ENCODE measurements at regions not wholly inside any gene's neighbourhood (a gene's known extent, or its start where the extent isn't known, plus 50 kb on each side); places are given as distances from the start of the nearest gene placed in this dataset.

- no peak for DNase-seq (ENCODE audit: low read depth in 2 of 2)
Observed at GRCh38 chr13:44249431-44249836, 124.2 kb upstream of the SERP2 start.

GRCh38 chr13:44252938-44253337, 120.7 kb upstream of the SERP2 start:
- no peak for DNase-seq (ENCODE audit: low read depth in 2 of 2)

DNA sequence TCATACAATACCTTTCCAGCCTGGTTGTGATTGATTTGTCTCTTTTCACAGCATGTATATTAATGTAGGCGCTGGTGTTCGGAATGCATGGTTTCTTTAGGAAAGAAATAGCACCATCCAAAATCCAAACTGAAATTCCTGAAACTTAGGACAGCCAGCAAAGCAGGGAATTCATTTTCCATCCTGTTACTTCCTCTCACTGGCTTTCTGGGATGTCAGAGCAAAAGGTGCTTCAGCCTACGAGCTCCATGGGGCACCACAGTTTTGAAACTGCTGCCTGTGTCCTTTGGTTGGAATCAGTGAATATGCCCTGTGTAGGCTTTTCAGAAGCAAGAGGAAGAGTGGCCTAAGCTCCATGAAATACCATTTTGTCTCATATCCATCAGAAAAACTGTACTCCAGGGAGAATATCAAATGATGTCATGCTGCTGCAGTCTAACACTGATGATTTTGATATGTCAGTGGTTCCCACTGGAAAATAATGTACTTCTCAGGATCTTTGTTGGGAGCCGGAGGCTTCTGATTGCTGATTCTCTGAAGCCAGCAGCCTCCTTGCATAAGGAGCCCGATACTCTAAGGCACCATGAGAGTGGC, 117.8 kb upstream of the SERP2 start:
- DNase-seq (ENCODE audit: low read depth in 2 of 2), result no peak

GRCh38 chr13:44257796-44258195, 115.8 kb upstream of the SERP2 start:
- DNase-seq (ENCODE audit: low read depth in 2 of 2), result no peak

- peak; percentile 54 to 75 for DNase-seq (ENCODE audit: low read depth in 2 of 2)
Observed at GRCh38 chr13:44259045-44260027, 114.3 kb upstream of the SERP2 start.

DNA sequence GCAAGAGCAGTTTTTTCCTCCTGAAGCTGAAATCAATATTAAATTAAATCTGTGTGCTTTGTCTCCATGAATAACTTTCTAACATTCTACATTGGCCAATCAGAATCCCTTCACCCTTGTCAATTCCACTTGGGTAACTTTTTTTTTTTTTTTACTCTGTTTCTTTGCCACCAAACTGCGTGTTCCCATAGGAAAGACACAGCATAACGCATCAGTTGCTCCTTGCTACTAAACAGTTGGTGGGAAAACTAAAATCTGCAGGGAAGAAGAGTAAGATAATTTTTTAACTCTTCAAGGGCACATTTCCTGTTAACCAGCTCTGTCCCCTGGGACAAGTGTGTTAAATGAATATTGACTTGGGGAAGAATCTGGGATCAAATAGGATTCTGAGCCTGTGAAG, 113.3 kb upstream of the SERP2 start:
- no peak for DNase-seq (ENCODE audit: low read depth in 2 of 2)

GRCh38 chr13:44263751-44264620, 109.6 kb upstream of the SERP2 start:
- no peak for DNase-seq (ENCODE audit: low read depth in 2 of 2)

DNA sequence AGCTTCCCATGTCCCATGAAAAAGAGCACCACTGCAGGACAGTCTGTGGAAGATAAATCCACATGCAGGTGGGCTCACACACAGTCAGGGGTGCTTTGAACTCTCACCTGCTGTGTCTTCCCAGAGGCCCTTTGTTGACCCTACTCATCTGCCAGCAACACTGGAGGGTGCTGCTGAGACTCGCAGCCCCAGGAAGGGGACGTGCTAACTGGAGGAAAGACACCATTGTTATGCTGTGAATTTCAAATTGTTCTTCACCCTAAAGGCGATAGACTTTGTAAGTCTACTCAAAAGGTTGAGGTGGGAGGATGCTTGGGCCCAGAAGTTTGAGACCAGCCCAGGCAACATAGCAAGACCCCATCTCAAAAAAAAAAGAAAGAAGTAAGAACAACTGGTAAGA, 107.3 kb upstream of the SERP2 start:
- no peak for DNase-seq (ENCODE audit: low read depth in 2 of 2)

DNA sequence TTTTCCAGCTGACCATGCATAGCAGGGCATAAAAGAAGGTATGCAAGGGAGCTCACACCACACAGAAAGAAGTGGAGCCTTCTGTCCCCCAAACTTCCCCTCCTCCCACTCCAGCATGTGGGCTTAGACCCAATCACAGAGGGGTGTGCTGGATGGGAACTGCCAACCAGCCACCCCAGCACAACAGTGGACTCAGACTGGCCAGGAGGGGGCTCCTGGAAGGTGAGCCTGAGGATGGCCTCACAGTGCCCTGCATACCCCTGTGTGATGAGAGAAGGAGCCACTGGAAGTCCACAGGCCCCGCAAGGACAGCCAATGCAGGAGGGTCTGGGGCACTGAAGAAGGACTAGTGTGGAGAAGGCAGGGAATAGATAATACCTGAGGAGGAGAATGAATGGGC, 106.9 kb upstream of the SERP2 start:
- DNase-seq (ENCODE audit: low read depth in 2 of 2), result no peak

DNA sequence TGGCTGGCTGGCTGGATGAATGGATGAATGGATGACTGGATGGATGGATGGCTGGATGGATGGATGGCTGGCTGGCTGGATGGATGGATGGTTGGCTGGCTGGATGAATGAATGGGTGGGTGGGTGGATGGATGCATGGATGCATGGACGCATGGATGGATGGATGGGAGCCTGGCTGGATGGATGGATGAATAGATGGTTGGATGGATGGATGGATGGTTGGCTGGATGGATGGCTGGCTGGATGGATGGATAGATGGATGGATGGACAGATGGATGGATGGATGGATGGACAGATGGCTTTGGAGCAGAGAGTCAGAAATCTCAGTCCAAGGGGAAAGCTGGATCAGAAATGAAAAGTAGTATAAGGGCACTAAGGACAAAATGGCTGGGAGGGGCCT, 106.4 kb upstream of the SERP2 start:
- no peak for DNase-seq (ENCODE audit: low read depth in 2 of 2)

DNA sequence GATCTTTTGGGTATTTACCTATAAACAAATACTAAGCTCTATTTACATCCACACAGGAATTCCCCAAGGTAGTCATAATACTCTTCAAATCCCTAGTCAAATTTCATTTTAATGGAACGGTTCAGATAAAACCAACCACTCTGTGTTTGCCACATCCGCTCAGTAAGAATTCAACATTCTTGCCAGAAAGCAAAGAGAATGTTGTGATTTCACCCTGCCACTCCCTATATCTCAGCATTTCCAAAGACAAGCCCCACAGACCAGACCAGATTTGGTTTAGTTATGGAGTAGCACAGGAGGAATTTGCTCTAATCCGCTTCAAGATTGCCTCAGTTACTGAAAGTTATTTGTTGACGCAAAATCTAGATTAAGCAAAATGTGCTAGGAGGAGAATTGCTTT, 105.6 kb upstream of the SERP2 start:
- no peak for DNase-seq (ENCODE audit: low read depth in 2 of 2)

DNA sequence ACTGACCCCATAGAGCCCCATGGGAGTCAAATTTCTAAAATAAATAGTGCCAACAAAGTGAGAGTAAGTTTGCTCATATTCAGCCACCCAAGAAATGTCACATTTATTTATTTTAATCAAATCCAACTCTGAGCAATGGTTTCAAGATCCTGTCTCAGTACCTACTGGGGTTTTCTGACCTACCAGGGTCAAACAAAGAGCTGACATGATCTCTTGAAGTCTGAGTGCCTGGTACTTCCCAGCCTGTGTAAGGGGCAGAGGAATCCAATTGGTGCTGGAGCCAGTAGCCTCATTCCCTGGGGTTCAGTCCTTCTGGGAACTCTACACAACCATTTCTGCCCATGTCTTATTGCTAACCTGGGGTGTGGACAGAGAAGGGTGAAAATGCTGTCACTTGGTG, 104.6 kb upstream of the SERP2 start:
- DNase-seq (ENCODE audit: low read depth in 2 of 2), result no peak

GRCh38 chr13:44270150-44270549, 103.5 kb upstream of the SERP2 start:
- no peak for DNase-seq (ENCODE audit: low read depth in 2 of 2)

DNA sequence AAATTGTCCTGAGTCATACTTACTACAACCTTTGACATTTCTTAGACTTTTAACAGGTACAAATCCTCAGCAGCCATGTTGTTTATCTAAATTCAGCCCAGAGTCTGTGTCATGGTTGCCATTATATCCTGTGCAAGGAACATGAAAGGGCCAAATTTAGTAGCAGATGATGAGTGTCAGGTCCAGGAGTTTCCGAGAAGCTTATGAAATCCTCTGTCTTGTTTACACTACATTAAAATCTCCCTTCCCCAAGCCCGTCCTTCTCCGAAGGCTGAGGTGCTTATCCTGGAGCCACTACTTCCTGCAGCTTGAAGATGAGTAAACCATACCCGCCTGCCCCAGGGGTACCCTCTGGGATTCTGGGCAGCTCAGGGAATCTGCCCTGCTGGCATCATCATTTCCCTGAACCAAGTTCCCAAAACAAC, 102.6 kb upstream of the SERP2 start:
- DNase-seq (ENCODE audit: low read depth in 2 of 2), result no peak

GRCh38 chr13:44271473-44271872, 102.2 kb upstream of the SERP2 start:
- DNase-seq (ENCODE audit: low read depth in 2 of 2), result no peak

DNA sequence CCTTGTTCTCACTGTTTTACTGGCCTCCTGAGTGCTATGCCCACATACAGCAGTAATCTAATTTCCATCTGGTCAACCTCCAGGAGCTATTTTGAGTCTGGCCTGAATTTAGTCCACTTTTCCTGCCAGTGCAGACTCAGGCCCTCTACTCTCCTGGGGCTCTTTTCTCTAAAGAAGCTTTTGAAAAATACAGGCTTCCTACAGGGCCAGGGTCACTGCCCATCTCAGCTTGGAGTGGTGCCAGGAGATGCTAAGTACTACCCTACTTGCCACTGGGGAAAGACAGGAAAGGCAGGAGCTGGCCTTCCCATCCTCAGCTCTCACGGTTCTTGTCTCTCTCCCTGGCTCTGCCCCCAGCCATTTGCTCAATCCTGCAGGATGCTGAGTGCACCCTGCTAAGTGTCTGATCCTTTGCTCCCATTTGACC, 101.7 kb upstream of the SERP2 start:
- no peak for DNase-seq (ENCODE audit: low read depth in 2 of 2)

GRCh38 chr13:44272692-44273091, 100.9 kb upstream of the SERP2 start:
- DNase-seq (ENCODE audit: low read depth in 2 of 2), result no peak

DNA sequence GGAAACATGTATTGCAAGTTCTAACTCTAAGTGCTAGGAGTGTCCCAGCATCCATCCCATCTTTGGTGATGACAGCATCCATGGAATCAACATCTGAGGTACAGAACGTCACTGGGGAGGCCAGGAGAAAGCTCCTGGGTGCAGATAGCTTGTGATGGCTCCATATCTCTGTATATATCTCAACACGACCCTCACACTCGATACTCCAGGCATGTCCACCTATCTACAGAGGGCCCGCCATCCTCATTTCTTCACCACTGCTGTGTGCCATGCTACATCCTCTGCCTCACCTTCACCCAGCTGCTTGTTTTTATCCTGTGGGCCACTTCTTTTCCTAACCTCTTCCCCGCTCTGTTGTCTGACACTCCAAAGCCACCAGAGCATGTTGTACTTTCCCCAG, 100.4 kb upstream of the SERP2 start:
- DNase-seq (ENCODE audit: low read depth in 2 of 2), result no peak

- no peak for DNase-seq (ENCODE audit: low read depth in 2 of 2)
Observed at GRCh38 chr13:44273991-44274770, 99.4 kb upstream of the SERP2 start.

GRCh38 chr13:44274771-44275205, 98.8 kb upstream of the SERP2 start:
- no peak for DNase-seq (ENCODE audit: low read depth in 2 of 2)

GRCh38 chr13:44275381-44275780, 98.2 kb upstream of the SERP2 start:
- no peak for DNase-seq (ENCODE audit: low read depth in 2 of 2)

Measured in activated CD8-positive, alpha-beta memory T cell treated with anti-CD3 and anti-CD28 coated beads for 4 hours (primary cell).